WTC11 (cell line): ENCODE measurements at regions not wholly inside any gene's neighbourhood (a gene's known extent, or its start where the extent isn't known, plus 50 kb on each side); places are given as distances from the start of the nearest gene placed in this dataset.

Source experiments
- RELA ChIP-seq: sonication (generic); formaldehyde crosslinking; IDR thresholded peaks from 2 replicates; pipeline ENCODE4 v1.8.1; 2022; ENCODE audit warnings: missing genetic modification reagents, mild to moderate bottlenecking, borderline replicate concordance
- TF ChIP-seq, protein P1 (sequence below): fragments of 200-600 bp; IDR thresholded peaks from 2 replicates; pipeline ENCODE4 v1.8.0; 2022; ENCODE audit warnings: antibody characterized with exemption
- TF ChIP-seq, protein P2 (sequence below): fragments of 250-450 bp; sonication (Bioruptor Pico); IDR thresholded peaks from 2 replicates; pipeline ENCODE4 v2.1.2; 2022; ENCODE audit warnings: mild to moderate bottlenecking, moderate library complexity

DNA sequence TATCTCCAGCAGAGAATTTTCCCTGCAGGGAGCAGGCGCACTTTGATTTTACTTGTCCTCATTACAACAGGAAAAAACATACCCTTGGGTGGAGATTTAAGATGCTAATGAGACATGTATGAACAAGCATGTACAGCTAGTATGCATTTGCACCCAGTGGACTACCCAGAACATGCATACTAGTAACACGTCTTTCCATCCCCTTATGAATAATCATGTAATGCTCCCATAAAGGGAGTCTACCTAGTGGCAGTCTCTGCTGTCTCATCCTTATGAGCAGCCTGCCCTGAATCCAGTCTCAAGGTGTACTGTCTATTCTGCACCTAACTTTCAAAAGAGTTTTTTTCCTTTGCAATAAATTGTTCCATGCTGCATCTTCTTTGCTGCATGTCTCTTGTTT, 1222.0 kb downstream of the ROBO1 start:
- TF ChIP-seq, protein P1, sequence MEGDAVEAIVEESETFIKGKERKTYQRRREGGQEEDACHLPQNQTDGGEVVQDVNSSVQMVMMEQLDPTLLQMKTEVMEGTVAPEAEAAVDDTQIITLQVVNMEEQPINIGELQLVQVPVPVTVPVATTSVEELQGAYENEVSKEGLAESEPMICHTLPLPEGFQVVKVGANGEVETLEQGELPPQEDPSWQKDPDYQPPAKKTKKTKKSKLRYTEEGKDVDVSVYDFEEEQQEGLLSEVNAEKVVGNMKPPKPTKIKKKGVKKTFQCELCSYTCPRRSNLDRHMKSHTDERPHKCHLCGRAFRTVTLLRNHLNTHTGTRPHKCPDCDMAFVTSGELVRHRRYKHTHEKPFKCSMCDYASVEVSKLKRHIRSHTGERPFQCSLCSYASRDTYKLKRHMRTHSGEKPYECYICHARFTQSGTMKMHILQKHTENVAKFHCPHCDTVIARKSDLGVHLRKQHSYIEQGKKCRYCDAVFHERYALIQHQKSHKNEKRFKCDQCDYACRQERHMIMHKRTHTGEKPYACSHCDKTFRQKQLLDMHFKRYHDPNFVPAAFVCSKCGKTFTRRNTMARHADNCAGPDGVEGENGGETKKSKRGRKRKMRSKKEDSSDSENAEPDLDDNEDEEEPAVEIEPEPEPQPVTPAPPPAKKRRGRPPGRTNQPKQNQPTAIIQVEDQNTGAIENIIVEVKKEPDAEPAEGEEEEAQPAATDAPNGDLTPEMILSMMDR = no peak
- no peak for TF ChIP-seq RELA
- TF ChIP-seq, protein P2, sequence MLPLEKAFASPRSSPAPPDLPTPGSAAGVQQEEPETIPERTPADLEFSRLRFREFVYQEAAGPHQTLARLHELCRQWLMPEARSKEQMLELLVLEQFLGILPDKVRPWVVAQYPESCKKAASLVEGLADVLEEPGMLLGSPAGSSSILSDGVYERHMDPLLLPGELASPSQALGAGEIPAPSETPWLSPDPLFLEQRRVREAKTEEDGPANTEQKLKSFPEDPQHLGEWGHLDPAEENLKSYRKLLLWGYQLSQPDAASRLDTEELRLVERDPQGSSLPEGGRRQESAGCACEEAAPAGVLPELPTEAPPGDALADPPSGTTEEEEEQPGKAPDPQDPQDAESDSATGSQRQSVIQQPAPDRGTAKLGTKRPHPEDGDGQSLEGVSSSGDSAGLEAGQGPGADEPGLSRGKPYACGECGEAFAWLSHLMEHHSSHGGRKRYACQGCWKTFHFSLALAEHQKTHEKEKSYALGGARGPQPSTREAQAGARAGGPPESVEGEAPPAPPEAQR (CRISPR knock-in tag) = no peak
